Left ventricle myocardium inferior (tissue), 1 donor: ENCODE measurements at regions not wholly inside any gene's neighbourhood (a gene's known extent, or its start where the extent isn't known, plus 50 kb on each side); places are given as distances from the start of the nearest gene placed in this dataset.

Experiments used
- DNase-seq: peaks from one replicate; pipeline ENCODE4 v3.0.0-alpha.2; 2020
- H3K27ac ChIP-seq: fragments of 200-600 bp; replicated peaks from 2 replicates; pipeline ENCODE4 v1.8.0; 2021
- H3K27me3 ChIP-seq: fragments of 200-600 bp; 2 replicates; pipeline ENCODE4 v1.8.0; 2021; ENCODE audit warnings: low read depth
- H3K36me3 ChIP-seq: fragments of 200-600 bp; 2 replicates; pipeline ENCODE4 v1.8.0; 2021
- H3K4me1 ChIP-seq: fragments of 200-600 bp; 2 replicates; pipeline ENCODE4 v1.8.0; 2021
- H3K4me3 ChIP-seq: fragments of 200-600 bp; 2 replicates; pipeline ENCODE4 v1.8.0; 2021; ENCODE audit warnings: mild to moderate bottlenecking, moderate library complexity
- H3K9me3 ChIP-seq: fragments of 200-600 bp; replicated peaks from 2 replicates; pipeline ENCODE4 v1.8.0; 2021
- CTCF ChIP-seq: fragments of 200-600 bp; IDR thresholded peaks from 2 replicates; pipeline ENCODE4 v1.8.0; 2021; ENCODE audit warnings: antibody characterized with exemption, mild to moderate bottlenecking, borderline replicate concordance
- intact Hi-C: fragments of 100-400 bp; cut with micrococcal nuclease; formaldehyde crosslinking; loops from one replicate; pipeline ENCODE4 v1.11.0; 2022
- donor health status: DM: no; HTN: yes; CAD: no; lungs with severe emphysema.

- H3K4me1 ChIP-seq, result peaks cover 43% of the 10 kb centered on the region
- no peaks in the 10 kb centered on the region for H3K9me3 ChIP-seq
- intact Hi-C loops, result no loop called here
- H3K27me3 ChIP-seq, result no peaks in the 10 kb centered on the region
- no peak for DNase-seq
- H3K27ac ChIP-seq, result peak overlapping the region; percentile 60
- TF ChIP-seq CTCF, result no peak
- no peaks in the 10 kb centered on the region for H3K36me3 ChIP-seq
- H3K4me3 ChIP-seq, result no peak overlapping the region
These were observed 104.4 kb upstream of the DPT start for GRCh38 chr1:168833362-168833761.

GRCh38 chr1:168833801-168834224 is 104.8 kb upstream of the DPT start:
- Histone ChIP-seq H3K36me3 (no peaks in the 10 kb centered on the region), H3K27ac (peak overlapping the region; percentile 60), H3K4me3 (no peak overlapping the region), H3K9me3 (no peaks in the 10 kb centered on the region), H3K27me3 (no peaks in the 10 kb centered on the region), H3K4me1 (peaks cover 43% of the 10 kb centered on the region)
- no peak for TF ChIP-seq CTCF
- intact Hi-C loops, result no loop called here
- DNase-seq, result no peak

GRCh38 chr1:168834225-168834872 is 105.3 kb upstream of the DPT start:
- Histone ChIP-seq H3K4me3 (no peak overlapping the region), H3K9me3 (no peaks in the 10 kb centered on the region), H3K4me1 (peaks cover 43% of the 10 kb centered on the region), H3K27ac (peak overlapping the region; percentile 60), H3K27me3 (no peaks in the 10 kb centered on the region), H3K36me3 (no peaks in the 10 kb centered on the region)
- DNase-seq, result no peak
- intact Hi-C loops, result no loop called here
- no peak for TF ChIP-seq CTCF

- Histone ChIP-seq H3K4me3 (no peak overlapping the region), H3K27ac (no peak overlapping the region), H3K4me1 (peaks cover 43% of the 10 kb centered on the region), H3K27me3 (no peaks in the 10 kb centered on the region), H3K36me3 (no peaks in the 10 kb centered on the region), H3K9me3 (no peaks in the 10 kb centered on the region)
- intact Hi-C loops, result no loop called here
- no peak for DNase-seq
- TF ChIP-seq CTCF, result no peak
These were observed 106.2 kb upstream of the DPT start for GRCh38 chr1:168835176-168835575.

GRCh38 chr1:168835791-168836190 is 106.8 kb upstream of the DPT start:
- Histone ChIP-seq H3K36me3 (no peaks in the 10 kb centered on the region), H3K4me1 (peaks cover 43% of the 10 kb centered on the region), H3K4me3 (no peak overlapping the region), H3K27ac (no peak overlapping the region), H3K27me3 (no peaks in the 10 kb centered on the region), H3K9me3 (no peaks in the 10 kb centered on the region)
- DNase-seq, result no peak
- TF ChIP-seq CTCF, result no peak
- intact Hi-C loops, result no loop called here
